Sigmoid colon (tissue), 4 donors: ENCODE measurements at regions not wholly inside any gene's neighbourhood (a gene's known extent, or its start where the extent isn't known, plus 50 kb on each side); places are given as distances from the start of the nearest gene placed in this dataset.
A peak's percentile ranks its signal among the peaks of the same experiment; 100 is the strongest.

ENCODE experiments used
- POLR2A ChIP-seq, 2 donors: fragments of 450-650 bp; IDR thresholded peaks; one replicate each; pipeline ENCODE4 v1.6.1; 2016; ENCODE audit warnings: antibody characterized with exemption in 2 of 2, mild to moderate bottlenecking in 2 of 2, moderate library complexity in 2 of 2
- POLR2AphosphoS5 ChIP-seq, 4 donors: sonication (generic); formaldehyde crosslinking; IDR thresholded peaks; one replicate each; pipeline ENCODE4 v1.6.1; 2017; ENCODE audit warnings: antibody characterized with exemption in 4 of 4
- TF ChIP-seq, protein P1 (sequence below), 4 experiments: fragments of 450-650 bp in 3 of 4; fragments of 200-600 bp in 1 of 4; IDR thresholded peaks; one replicate each; pipeline ENCODE4 v1.5.1; 2016 to 2019; ENCODE audit warnings: antibody characterized with exemption in 4 of 4, mild to moderate bottlenecking in 3 of 4, moderate library complexity in 2 of 4

DNA sequence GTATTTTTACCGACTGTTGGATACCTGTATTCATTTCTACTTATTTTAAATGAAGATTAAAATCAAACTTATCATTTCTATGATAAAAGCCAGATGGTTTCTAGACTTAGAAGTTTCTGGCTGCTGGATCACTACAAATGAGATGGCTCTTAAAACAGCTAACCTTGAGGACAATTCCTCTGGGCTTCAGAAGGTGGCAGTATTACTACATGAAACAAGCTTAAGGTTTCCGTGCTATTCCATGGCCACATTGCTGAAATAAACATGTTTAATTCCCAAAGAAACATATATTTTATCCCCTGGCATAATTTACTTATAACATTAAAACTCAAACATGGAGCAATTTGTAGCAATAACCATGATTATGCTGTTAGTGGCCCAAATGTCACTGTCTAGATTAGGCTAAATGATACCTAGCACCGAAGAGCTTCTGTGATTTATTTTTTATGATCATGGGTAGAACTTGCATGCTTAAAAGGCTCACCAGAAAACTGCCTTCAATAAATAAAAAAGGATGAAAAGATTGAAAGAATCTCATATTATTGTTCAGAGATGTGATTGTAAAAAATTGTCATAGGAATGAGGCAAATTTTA is 204.0 kb upstream of the NANOGP8 start:
- TF ChIP-seq POLR2A (IDR thresholded peaks at IDR 0.05): no peak
- TF ChIP-seq, protein P1, sequence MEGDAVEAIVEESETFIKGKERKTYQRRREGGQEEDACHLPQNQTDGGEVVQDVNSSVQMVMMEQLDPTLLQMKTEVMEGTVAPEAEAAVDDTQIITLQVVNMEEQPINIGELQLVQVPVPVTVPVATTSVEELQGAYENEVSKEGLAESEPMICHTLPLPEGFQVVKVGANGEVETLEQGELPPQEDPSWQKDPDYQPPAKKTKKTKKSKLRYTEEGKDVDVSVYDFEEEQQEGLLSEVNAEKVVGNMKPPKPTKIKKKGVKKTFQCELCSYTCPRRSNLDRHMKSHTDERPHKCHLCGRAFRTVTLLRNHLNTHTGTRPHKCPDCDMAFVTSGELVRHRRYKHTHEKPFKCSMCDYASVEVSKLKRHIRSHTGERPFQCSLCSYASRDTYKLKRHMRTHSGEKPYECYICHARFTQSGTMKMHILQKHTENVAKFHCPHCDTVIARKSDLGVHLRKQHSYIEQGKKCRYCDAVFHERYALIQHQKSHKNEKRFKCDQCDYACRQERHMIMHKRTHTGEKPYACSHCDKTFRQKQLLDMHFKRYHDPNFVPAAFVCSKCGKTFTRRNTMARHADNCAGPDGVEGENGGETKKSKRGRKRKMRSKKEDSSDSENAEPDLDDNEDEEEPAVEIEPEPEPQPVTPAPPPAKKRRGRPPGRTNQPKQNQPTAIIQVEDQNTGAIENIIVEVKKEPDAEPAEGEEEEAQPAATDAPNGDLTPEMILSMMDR (IDR thresholded peaks at IDR 0.05): peak; percentile 60 to 81 (median 66)
- no peak for TF ChIP-seq POLR2AphosphoS5 (IDR thresholded peaks at IDR 0.05)
